HL-60 (cell line): ENCODE measurements at regions not wholly inside any gene's neighbourhood (a gene's known extent, or its start where the extent isn't known, plus 50 kb on each side); places are given as distances from the start of the nearest gene placed in this dataset.

Experiments
- DNase-seq, 2 experiments: peaks; one replicate each; pipeline ENCODE4 v3.0.0-alpha.2; 2010 to 2020; ENCODE audit warnings: low read depth in 1 of 2, low spot score in 1 of 2
- H3K27ac ChIP-seq: fragments of 250-450 bp; sonication (Bioruptor Pico); replicated peaks from 2 replicates; pipeline ENCODE4 v1.5.1; 2020; ENCODE audit warnings: mild to moderate bottlenecking, moderate library complexity
- H3K27me3 ChIP-seq: fragments of 250-450 bp; sonication (Bioruptor Pico); 2 replicates; pipeline ENCODE4 v1.5.1; 2021; ENCODE audit warnings: mild to moderate bottlenecking, moderate library complexity; ENCODE audit not compliant: insufficient read depth, poor library complexity, severe bottlenecking
- H3K4me3 ChIP-seq: replicated peaks from 2 replicates; pipeline ENCODE4 v1.5.1; 2011; ENCODE audit warnings: mild to moderate bottlenecking, control low read depth, low read length; ENCODE audit not compliant: insufficient read depth
- CTCF ChIP-seq: IDR thresholded peaks from one replicate; pipeline ENCODE4 v1.5.1; 2011; ENCODE audit warnings: low read length, control low read depth, inconsistent platforms; ENCODE audit not compliant: insufficient read depth
- GABPA ChIP-seq: IDR thresholded peaks from 2 replicates; pipeline ENCODE4 v1.6.1; 2012; ENCODE audit warnings: low read depth
- POLR2AphosphoS5 ChIP-seq: IDR thresholded peaks from 2 replicates; pipeline ENCODE4 v1.6.1; 2012; ENCODE audit warnings: low read depth
- REST ChIP-seq: IDR thresholded peaks from 2 replicates; pipeline ENCODE4 v1.6.1; 2012; ENCODE audit warnings: low read depth; ENCODE audit not compliant: insufficient replicate concordance
- SPI1 ChIP-seq: IDR thresholded peaks from 2 replicates; pipeline ENCODE4 v1.6.1; 2012; ENCODE audit warnings: low read depth, mild to moderate bottlenecking, borderline replicate concordance

- Histone ChIP-seq H3K27me3 (no peaks in the 10 kb centered on the region), H3K4me3 (no peak overlapping the region), H3K27ac (no peak overlapping the region)
- no peak for TF ChIP-seq GABPA
- no peak for TF ChIP-seq REST
- no peak for TF ChIP-seq SPI1
- no peak for TF ChIP-seq POLR2AphosphoS5
- TF ChIP-seq CTCF = no peak
- DNase-seq = no peak
Measured at GRCh38 chr4:32525420-32525819, 1805.3 kb downstream of the PCDH7 start.

GRCh38 chr4:32544846-32545245, 1824.7 kb downstream of the PCDH7 start:
- TF ChIP-seq REST = no peak
- no peak for TF ChIP-seq GABPA
- no peak for TF ChIP-seq CTCF
- no peak for TF ChIP-seq POLR2AphosphoS5
- TF ChIP-seq SPI1 = no peak
- Histone ChIP-seq H3K27ac (no peak overlapping the region), H3K4me3 (no peak overlapping the region), H3K27me3 (no peaks in the 10 kb centered on the region)
- no peak for DNase-seq

- no peak overlapping the region for H3K27ac ChIP-seq
- H3K4me3 ChIP-seq = no peak overlapping the region
- no peak for DNase-seq
- no peaks in the 10 kb centered on the region for H3K27me3 ChIP-seq
- TF ChIP-seq REST (no peak), CTCF (no peak), SPI1 (no peak), POLR2AphosphoS5 (no peak), GABPA (no peak)
Measured at GRCh38 chr4:32551943-32552342, 1831.8 kb downstream of the PCDH7 start.
